ENCODE measurements at regions not wholly inside any gene's neighbourhood (a gene's known extent, or its start where the extent isn't known, plus 50 kb on each side); places are given as distances from the start of the nearest gene placed in this dataset.

DNA sequence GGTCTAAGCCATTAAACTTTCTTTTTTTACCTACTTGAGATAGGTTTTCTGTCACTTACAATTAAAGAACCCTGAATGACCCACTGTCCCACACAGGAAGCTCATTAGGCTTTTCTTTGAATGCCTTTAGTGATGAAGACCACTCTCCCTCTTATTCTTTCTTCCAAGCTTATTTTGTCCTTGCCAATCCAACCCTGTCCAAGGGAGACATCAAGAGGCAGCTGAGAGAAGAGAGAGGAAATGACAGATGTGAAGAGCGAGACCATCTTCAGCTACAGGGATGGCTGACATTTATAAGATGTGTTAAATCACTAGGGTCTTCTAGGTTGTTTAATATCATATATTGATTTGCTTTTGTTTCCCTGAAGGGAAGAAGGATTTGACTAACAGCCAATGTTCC is 133.5 kb downstream of the FAM114A2 start:
- H3K79me2 ChIP-seq (ENCODE audit: insufficient read depth, low read length), result no peaks in the 10 kb centered on the region
- in situ Hi-C loops (cut with HindIII; ENCODE audit: extremely low pct_ligation_motif_present, low pct_unique_long_range_greater_than_20kb) (no loop called here), intact Hi-C loops (cut with micrococcal nuclease; ENCODE audit: unreplicated experiment) (no loop called here)
- POLR2A ChIA-PET, result no interaction called here
- CTCF ChIA-PET (ENCODE audit: low intra/inter-chr PET ratio, low total read pairs), result no interaction called here
- H3K4me3 ChIP-seq (replicated peaks in 1 of 3; ENCODE audit: insufficient read depth in 1 of 3, low read depth in 2 of 3, low read length in 3 of 3), result no peak overlapping the region
- TF ChIP-seq HNRNPUL1 (IDR thresholded peaks at IDR 0.05; ENCODE audit: low read depth, low read length) (no peak), AGO2 (optimal IDR thresholded peaks at IDR 0.05; ENCODE audit: low read depth, low read length) (no peak)
- FAIRE-seq (no peak), ATAC-seq (no peak), DNase-seq (ENCODE audit: low spot score) (no peak)
- WGBS (ENCODE audit: low lambda C conversion rate), result 0% methylated on average over 1 of the region's 1 CpG
- no peaks in the 10 kb centered on the region for H3K36me3 ChIP-seq (replicated peaks in 1 of 2; ENCODE audit: control insufficient read depth in 1 of 2, insufficient read depth in 2 of 2, low read length in 2 of 2)
- no peaks in the 10 kb centered on the region for H3K4me1 ChIP-seq (ENCODE audit: insufficient read depth, low read length)
- H3K9ac ChIP-seq (ENCODE audit: insufficient read depth, low read depth, low read length), result no peak overlapping the region
- no peaks in the 10 kb centered on the region for H3K9me3 ChIP-seq (ENCODE audit: low read length)
- no peaks in the 10 kb centered on the region for H4K20me1 ChIP-seq (ENCODE audit: insufficient read depth, low read length)
- BruUV-seq (replicated peaks), result no TSS peak
- H3K4me2 ChIP-seq (ENCODE audit: low read depth, low read length), result no peak overlapping the region
- no peaks in the 10 kb centered on the region for H3K27me3 ChIP-seq (ENCODE audit: control insufficient read depth in 1 of 2, insufficient read depth in 2 of 2, low read length in 2 of 2)
- no peak overlapping the region for H3K27ac ChIP-seq (ENCODE audit: extremely low read length, insufficient read depth, low read length)
- H2AFZ ChIP-seq (ENCODE audit: low read length), result no peak overlapping the region

DNA sequence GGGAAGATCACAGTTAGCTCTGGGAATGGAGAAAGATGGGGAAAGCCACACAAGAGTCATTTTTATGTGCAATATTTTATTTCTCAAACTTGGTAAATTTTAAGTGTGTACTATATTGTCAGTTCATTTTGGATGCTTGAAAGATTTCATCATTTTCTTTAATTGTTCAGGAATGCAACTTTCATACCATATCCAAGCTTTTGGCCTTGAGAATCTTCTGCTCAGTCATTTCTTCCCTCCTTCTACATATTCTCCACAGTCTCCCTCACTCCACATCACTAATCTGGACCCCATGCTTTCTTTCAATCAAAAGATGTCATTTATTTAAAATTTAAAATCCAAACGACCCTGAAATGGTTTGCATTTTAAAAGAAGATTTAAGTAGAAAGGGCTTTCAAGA is 135.4 kb downstream of the FAM114A2 start:
- FAIRE-seq, result no peak
- TF ChIP-seq, protein P1, sequence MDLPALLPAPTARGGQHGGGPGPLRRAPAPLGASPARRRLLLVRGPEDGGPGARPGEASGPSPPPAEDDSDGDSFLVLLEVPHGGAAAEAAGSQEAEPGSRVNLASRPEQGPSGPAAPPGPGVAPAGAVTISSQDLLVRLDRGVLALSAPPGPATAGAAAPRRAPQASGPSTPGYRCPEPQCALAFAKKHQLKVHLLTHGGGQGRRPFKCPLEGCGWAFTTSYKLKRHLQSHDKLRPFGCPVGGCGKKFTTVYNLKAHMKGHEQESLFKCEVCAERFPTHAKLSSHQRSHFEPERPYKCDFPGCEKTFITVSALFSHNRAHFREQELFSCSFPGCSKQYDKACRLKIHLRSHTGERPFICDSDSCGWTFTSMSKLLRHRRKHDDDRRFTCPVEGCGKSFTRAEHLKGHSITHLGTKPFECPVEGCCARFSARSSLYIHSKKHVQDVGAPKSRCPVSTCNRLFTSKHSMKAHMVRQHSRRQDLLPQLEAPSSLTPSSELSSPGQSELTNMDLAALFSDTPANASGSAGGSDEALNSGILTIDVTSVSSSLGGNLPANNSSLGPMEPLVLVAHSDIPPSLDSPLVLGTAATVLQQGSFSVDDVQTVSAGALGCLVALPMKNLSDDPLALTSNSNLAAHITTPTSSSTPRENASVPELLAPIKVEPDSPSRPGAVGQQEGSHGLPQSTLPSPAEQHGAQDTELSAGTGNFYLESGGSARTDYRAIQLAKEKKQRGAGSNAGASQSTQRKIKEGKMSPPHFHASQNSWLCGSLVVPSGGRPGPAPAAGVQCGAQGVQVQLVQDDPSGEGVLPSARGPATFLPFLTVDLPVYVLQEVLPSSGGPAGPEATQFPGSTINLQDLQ (CRISPR knock-in tag; IDR thresholded peaks at IDR 0.05), result no peak
- TF ChIP-seq FOXP1 (IDR thresholded peaks at IDR 0.05), result no peak
- no peak for TF ChIP-seq FOXP1 (CRISPR knock-in tag; IDR thresholded peaks at IDR 0.05)
- TF ChIP-seq ATM (IDR thresholded peaks at IDR 0.05; ENCODE audit: borderline replicate concordance), result no peak
- TF ChIP-seq, protein P2, sequence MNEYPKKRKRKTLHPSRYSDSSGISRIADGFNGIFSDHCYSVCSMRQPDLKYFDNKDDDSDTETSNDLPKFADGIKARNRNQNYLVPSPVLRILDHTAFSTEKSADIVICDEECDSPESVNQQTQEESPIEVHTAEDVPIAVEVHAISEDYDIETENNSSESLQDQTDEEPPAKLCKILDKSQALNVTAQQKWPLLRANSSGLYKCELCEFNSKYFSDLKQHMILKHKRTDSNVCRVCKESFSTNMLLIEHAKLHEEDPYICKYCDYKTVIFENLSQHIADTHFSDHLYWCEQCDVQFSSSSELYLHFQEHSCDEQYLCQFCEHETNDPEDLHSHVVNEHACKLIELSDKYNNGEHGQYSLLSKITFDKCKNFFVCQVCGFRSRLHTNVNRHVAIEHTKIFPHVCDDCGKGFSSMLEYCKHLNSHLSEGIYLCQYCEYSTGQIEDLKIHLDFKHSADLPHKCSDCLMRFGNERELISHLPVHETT (CRISPR knock-in tag; conservative IDR thresholded peaks at IDR 0.05), result no peak
- no peak for TF ChIP-seq ZNF350 (CRISPR knock-in tag; IDR thresholded peaks at IDR 0.05; ENCODE audit: borderline replicate concordance, low read depth)
- TF ChIP-seq, protein P3, sequence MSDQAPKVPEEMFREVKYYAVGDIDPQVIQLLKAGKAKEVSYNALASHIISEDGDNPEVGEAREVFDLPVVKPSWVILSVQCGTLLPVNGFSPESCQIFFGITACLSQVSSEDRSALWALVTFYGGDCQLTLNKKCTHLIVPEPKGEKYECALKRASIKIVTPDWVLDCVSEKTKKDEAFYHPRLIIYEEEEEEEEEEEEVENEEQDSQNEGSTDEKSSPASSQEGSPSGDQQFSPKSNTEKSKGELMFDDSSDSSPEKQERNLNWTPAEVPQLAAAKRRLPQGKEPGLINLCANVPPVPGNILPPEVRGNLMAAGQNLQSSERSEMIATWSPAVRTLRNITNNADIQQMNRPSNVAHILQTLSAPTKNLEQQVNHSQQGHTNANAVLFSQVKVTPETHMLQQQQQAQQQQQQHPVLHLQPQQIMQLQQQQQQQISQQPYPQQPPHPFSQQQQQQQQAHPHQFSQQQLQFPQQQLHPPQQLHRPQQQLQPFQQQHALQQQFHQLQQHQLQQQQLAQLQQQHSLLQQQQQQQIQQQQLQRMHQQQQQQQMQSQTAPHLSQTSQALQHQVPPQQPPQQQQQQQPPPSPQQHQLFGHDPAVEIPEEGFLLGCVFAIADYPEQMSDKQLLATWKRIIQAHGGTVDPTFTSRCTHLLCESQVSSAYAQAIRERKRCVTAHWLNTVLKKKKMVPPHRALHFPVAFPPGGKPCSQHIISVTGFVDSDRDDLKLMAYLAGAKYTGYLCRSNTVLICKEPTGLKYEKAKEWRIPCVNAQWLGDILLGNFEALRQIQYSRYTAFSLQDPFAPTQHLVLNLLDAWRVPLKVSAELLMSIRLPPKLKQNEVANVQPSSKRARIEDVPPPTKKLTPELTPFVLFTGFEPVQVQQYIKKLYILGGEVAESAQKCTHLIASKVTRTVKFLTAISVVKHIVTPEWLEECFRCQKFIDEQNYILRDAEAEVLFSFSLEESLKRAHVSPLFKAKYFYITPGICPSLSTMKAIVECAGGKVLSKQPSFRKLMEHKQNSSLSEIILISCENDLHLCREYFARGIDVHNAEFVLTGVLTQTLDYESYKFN (CRISPR knock-in tag; conservative IDR thresholded peaks at IDR 0.05), result no peak
- no peak for TF ChIP-seq CEBPB (IDR thresholded peaks at IDR 0.05; ENCODE audit: borderline replicate concordance, low read depth, low read length)
- TF ChIP-seq HNRNPK (IDR thresholded peaks at IDR 0.05; ENCODE audit: low read depth, low read length, poor library complexity, severe bottlenecking), result no peak

More for the DNA sequence above, 135.4 kb downstream of the FAM114A2 start:
- H3K9me3 ChIP-seq (ENCODE audit: low read length), result no peaks in the 10 kb centered on the region
- no peaks in the 10 kb centered on the region for H3K79me2 ChIP-seq (ENCODE audit: insufficient read depth, low read length)
- H3K4me2 ChIP-seq (ENCODE audit: low read depth, low read length), result no peak overlapping the region
- H3K27ac ChIP-seq (ENCODE audit: extremely low read length, insufficient read depth, low read length), result no peak overlapping the region
- no TSS peak for BruUV-seq (replicated peaks)
- no peaks in the 10 kb centered on the region for H3K36me3 ChIP-seq (replicated peaks in 1 of 2; ENCODE audit: control insufficient read depth in 1 of 2, insufficient read depth in 2 of 2, low read length in 2 of 2)
- intact Hi-C loops (cut with micrococcal nuclease; ENCODE audit: unreplicated experiment), result no loop called here
- H3K4me1 ChIP-seq (ENCODE audit: insufficient read depth, low read length), result no peaks in the 10 kb centered on the region
- DNase-seq (ENCODE audit: low spot score) (no peak), ATAC-seq (no peak)
- H3K9ac ChIP-seq (ENCODE audit: insufficient read depth, low read depth, low read length), result no peak overlapping the region
- no peak overlapping the region for H3K4me3 ChIP-seq (replicated peaks in 1 of 3; ENCODE audit: insufficient read depth in 1 of 3, low read depth in 2 of 3, low read length in 3 of 3)
- no peaks in the 10 kb centered on the region for H3K27me3 ChIP-seq (ENCODE audit: control insufficient read depth in 1 of 2, insufficient read depth in 2 of 2, low read length in 2 of 2)
- ChIA-PET CTCF (ENCODE audit: low intra/inter-chr PET ratio, low total read pairs) (no interaction called here), POLR2A (no interaction called here)
- no peaks in the 10 kb centered on the region for H4K20me1 ChIP-seq (ENCODE audit: insufficient read depth, low read length)
- WGBS (ENCODE audit: low lambda C conversion rate), result 3% methylated on average over 1 of the region's 1 CpG
- in situ Hi-C loops (cut with HindIII; ENCODE audit: extremely low pct_ligation_motif_present, low pct_unique_long_range_greater_than_20kb), result no loop called here
- no peak overlapping the region for H2AFZ ChIP-seq (ENCODE audit: low read length)
